DOHH2 (cell line): ENCODE measurements at regions not wholly inside any gene's neighbourhood (a gene's known extent, or its start where the extent isn't known, plus 50 kb on each side); places are given as distances from the start of the nearest gene placed in this dataset.

Experiments
- CTCF ChIP-seq: fragments of 200-600 bp; sonication (generic); IDR thresholded peaks from one replicate; pipeline ENCODE4 v1.5.1; 2014; ENCODE audit warnings: antibody characterized with exemption, mild to moderate bottlenecking, low read depth, low read length; ENCODE audit not compliant: poor library complexity, severe bottlenecking
- EZH2phosphoT487 ChIP-seq: fragments of 200-600 bp; sonication (generic); IDR thresholded peaks from 2 replicates; pipeline ENCODE4 v1.6.1; 2017; ENCODE audit warnings: borderline replicate concordance, mild to moderate bottlenecking, antibody characterized with exemption, low read length, moderate library complexity, mixed read lengths

GRCh38 chr19:5220866-5221265 is 119.7 kb downstream of the PTPRS start:
- TF ChIP-seq CTCF (no peak), EZH2phosphoT487 (no peak)
